ENCODE measurements at regions not wholly inside any gene's neighbourhood (a gene's known extent, or its start where the extent isn't known, plus 50 kb on each side); places are given as distances from the start of the nearest gene placed in this dataset.

- no peak for DNase-seq
- in situ Hi-C loops (cut with HindIII; ENCODE audit: low pct_ligation_motif_present, low pct_unique_long_range_greater_than_20kb, low sequenced_read_pairs): no loop called here
Measured at GRCh38 chr10:88049204-88049603, 185.8 kb downstream of the PTEN start.

DNA sequence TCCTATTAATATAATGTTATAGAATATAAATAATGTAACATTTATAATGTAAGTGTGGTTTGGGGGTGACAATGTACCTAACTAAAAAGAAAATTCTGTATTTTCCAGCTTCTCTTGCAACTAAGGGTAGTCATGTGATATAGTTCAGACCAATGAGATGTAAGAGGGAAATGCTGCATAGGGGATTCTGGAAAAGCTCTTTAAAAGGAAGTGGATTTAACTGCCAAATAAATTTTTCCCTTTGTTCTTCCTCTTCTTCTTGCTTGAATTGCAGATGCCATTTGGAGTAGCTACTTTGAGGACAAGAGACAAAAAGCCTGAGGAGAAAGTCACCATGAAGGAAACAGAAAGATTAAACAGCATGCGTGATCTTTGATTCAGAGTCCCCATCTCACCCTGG lies 194.3 kb downstream of the PTEN start:
- no peak for DNase-seq
- in situ Hi-C loops (cut with HindIII; ENCODE audit: low pct_ligation_motif_present, low pct_unique_long_range_greater_than_20kb, low sequenced_read_pairs): no loop called here

- in situ Hi-C loops (cut with HindIII; ENCODE audit: low pct_ligation_motif_present, low pct_unique_long_range_greater_than_20kb, low sequenced_read_pairs): no loop called here
Measured at GRCh38 chr10:88058750-88059149, 195.3 kb downstream of the PTEN start.

DNA sequence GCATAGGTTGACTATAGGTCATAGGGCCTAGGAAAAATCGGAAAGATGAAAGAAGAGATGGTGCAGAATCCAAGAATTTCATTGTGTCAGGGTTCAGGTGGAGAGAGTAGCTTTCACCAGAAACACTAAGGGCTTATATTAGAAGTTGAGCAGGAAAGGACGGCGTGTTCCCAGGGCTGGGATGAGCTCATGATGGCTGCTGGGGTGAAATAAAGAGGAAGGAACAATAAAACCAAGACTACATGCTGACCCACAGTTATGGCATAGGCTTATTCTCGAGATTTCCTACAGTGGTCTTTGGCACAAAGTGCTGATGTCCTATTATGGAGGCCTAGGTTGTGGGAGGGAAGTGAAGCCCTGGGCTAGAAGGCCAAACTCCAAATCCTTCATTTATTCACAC lies 195.8 kb downstream of the PTEN start:
- in situ Hi-C loops (cut with HindIII; ENCODE audit: low pct_ligation_motif_present, low pct_unique_long_range_greater_than_20kb, low sequenced_read_pairs): no loop called here
- no peak for DNase-seq

More at GRCh38 chr10:88058750-88059149, 195.3 kb downstream of the PTEN start:
- DNase-seq: no peak

- in situ Hi-C loops (cut with HindIII; ENCODE audit: low pct_ligation_motif_present, low pct_unique_long_range_greater_than_20kb, low sequenced_read_pairs): no loop called here
- no peak for DNase-seq
Measured at GRCh38 chr10:88060762-88061161, 197.3 kb downstream of the PTEN start.

DNA sequence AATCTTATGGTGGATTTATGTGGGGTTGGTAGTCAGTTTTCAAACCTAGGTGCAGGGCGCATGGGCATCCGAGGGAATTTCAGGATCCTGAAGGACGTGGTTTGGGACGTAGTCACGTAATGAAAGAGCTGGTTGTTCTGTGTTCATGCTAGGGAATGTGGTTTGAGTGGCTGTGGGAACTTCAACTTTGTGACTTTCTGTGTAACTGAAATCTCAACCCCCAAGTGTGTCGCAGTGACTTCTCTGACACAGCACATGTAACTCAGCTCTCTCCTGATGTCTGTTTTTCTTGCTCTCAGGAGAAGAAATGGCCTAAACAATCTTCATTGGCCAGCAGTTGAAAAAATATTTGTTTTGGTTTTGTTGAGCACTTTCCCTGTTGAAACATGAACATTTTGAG lies 199.0 kb downstream of the PTEN start:
- in situ Hi-C loops (cut with HindIII; ENCODE audit: low pct_ligation_motif_present, low pct_unique_long_range_greater_than_20kb, low sequenced_read_pairs): no loop called here
- no peak for DNase-seq

- in situ Hi-C loops (cut with HindIII; ENCODE audit: low pct_ligation_motif_present, low pct_unique_long_range_greater_than_20kb, low sequenced_read_pairs): no loop called here
- no peak for DNase-seq
Measured at GRCh38 chr10:88062798-88063472, 199.5 kb downstream of the PTEN start.

- in situ Hi-C loops (cut with HindIII; ENCODE audit: low pct_ligation_motif_present, low pct_unique_long_range_greater_than_20kb, low sequenced_read_pairs): no loop called here
- DNase-seq: no peak
Measured at GRCh38 chr10:88063861-88064557, 200.6 kb downstream of the PTEN start.

DNA sequence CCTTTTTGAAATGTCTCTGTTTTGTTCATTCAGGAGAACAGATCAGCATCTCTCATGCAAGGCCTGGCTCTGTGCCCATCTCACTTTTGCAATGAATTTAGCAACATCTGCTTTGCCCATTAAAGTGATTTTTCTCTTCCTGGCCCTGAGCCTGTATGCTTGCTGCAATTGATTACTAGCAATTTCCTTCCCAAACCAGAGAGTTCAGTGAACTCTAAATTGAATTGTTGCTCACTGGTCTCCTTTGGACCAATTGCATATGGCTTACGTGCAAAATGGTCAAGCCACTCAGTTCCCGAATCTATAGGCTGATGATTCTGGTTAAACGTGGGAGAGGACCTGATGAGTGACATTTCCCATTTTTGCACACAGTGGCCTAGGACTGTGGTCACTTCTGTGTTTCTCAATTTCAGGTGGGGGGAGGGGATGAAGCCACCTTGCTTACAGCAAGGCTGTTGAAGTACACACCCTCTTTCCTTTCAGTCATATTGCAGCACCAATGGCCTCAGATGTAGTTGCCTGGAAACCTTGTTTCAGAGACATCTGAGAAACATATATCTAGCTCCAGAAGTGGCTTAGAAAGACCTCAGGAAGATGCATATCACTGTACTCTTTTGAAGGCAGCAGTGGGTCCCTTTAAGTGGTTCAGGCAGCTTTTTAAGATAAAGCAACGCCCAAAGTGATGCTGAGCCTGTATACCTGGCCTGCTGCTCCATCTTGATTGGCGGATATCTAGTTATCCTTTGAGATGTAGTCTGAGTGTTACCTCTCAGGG lies 201.4 kb downstream of the PTEN start:
- in situ Hi-C loops (cut with HindIII; ENCODE audit: low pct_ligation_motif_present, low pct_unique_long_range_greater_than_20kb, low sequenced_read_pairs): no loop called here
- DNase-seq: no peak

DNA sequence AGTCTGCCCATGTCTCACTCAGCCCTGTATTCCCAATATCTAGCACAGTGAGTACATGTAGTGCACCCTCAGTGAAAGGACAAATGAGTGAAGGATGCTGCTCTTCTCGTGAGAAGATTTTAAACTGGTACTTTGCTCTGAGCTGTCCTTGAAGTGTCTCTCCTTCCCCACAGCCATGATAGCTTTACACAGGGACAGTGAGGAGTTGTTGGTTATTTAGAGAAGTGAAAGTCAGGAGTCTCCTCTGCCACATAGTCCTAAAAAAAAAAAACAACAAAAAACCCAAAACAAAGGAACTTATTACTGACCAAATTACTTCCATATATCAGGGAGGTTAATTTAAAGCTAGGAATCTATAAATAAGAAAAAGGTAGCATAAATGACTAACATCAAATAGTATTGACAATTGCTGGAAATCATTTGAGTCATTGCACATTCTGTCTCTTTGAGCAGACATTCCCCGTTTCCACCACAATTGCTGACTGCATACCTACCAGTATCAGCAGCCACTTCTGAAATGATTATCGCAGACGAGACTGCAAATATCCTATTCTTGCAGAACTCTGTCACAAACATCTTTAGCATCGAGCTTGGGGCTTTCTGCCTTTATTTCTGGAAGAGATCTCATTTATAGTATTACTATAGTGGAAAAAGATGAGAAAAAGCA lies 202.1 kb downstream of the PTEN start:
- in situ Hi-C loops (cut with HindIII; ENCODE audit: low pct_ligation_motif_present, low pct_unique_long_range_greater_than_20kb, low sequenced_read_pairs): no loop called here
- no peak for DNase-seq

- in situ Hi-C loops (cut with HindIII; ENCODE audit: low pct_ligation_motif_present, low pct_unique_long_range_greater_than_20kb, low sequenced_read_pairs): no loop called here
- no peak for DNase-seq
Measured at GRCh38 chr10:88066319-88066718, 202.9 kb downstream of the PTEN start.

DNA sequence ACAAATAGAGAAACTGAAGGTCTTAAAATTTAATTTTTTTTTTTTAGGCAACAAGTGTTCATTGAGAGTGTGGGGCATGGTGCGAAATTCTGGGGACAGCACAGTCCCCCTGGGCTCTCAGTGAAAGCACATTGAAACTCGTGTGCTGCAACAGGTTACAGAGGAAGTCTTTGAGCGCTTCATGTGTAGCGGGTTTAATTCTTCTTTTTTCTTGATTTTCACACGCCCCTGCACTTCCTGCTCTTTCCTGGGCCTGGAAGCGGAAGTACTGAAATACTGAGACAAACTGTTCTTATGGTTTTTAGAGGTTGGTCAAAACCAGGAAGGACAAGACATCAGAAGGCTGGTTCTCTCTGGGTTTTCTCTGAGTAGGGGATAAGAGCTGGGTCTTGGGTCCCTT lies 203.5 kb downstream of the PTEN start:
- in situ Hi-C loops (cut with HindIII; ENCODE audit: low pct_ligation_motif_present, low pct_unique_long_range_greater_than_20kb, low sequenced_read_pairs): no loop called here
- DNase-seq: no peak

DNA sequence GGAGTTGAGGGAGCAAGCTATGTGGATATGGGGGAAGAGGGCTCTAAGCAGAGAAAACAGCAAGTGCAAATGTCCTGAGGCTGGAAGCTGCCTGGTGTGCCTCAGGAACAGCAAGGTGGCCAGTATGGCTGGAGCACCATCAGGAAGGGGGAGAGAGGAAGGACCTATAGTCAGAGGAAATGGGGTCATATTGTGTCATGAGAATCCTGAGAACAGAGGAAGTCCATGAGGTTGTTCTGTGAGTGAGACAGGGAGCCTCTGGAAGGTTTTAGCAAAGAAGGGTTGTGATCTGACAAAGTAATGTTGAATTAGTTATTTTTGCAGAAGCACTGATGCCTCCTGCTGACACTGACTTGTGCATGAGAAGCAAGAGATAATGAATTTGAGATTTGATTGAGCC lies 204.3 kb downstream of the PTEN start:
- in situ Hi-C loops (cut with HindIII; ENCODE audit: low pct_ligation_motif_present, low pct_unique_long_range_greater_than_20kb, low sequenced_read_pairs): no loop called here

DNA sequence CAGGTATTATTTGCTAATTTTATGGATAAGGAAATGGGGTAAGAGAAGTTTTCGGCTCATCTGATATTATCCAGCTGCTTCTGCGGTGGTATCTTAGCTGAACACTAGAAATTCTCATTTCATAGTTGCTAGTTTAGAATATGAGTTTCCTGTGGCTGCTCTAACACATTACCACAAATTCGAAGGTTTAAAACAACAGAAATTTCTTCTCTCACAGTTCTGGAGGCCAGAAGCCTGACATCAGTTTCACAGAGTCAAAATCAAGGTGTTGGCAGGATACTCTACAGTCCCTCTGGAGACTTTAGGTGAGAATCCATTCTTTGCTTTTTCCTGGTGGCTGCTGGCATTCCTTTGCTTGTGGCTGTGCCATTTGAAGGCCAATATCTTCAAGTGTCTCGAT lies 205.9 kb downstream of the PTEN start:
- in situ Hi-C loops (cut with HindIII; ENCODE audit: low pct_ligation_motif_present, low pct_unique_long_range_greater_than_20kb, low sequenced_read_pairs): no loop called here
- DNase-seq: no peak

More for the DNA sequence above, 204.3 kb downstream of the PTEN start:
- no peak for DNase-seq

DNA sequence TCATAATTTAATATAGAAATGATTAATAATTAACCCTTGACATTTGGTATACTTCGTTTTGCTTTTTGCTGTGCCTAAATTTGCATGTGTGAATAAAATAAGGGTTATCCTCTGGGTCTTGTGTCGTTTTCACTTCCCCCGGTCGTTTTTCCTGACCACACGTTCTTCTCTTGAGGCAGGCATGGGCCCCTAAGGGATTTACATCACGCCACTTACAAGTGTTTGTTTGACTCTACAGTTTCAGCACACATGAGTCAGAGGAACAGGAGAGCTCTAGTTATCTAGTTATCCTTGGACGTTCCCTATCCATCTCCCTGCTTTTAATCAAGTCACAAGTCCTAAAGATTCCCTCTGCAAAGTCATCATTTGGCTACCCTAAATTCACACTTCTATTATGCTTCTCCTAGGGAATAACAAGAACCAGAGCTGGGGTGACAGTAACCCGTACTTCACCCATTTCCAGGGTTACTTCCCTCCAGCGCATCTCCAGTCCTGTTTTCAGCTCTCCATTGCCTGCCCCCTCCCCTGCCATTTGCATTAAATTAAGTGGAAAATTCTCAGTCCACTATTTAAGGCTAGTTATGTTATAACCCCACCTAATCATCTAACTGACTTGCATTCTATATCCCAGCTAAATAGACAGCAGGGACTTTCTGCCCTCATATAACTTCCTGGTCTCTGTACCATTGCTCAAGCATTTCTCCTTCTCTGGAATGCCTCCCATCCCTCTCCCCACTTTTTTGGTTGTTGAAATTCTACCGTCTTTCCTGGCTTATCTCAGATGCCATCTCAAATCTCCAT lies 206.9 kb downstream of the PTEN start:
- in situ Hi-C loops (cut with HindIII; ENCODE audit: low pct_ligation_motif_present, low pct_unique_long_range_greater_than_20kb, low sequenced_read_pairs): no loop called here
- no peak for DNase-seq

DNA sequence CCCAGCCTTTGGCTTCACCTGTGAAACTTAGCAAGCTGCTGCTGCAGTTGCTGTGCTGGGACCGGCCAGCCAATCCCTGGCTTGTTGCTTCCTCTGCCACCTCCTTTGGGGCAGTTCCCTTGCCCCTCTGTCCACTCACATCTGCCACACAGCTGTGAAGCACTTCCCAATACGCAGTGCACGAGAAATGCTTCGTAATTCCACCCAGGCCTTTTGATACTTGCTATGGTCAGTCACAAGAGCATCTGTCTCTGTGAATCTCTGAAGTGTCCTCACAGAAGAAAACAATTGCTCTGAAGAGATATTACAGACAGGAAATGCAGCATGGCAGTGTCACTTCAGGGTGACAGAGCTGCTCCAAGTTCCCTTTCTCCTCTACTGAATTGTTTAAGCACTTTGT lies 208.5 kb downstream of the PTEN start:
- in situ Hi-C loops (cut with HindIII; ENCODE audit: low pct_ligation_motif_present, low pct_unique_long_range_greater_than_20kb, low sequenced_read_pairs): no loop called here

GRCh38 chr10:88073682-88074081 lies 210.3 kb downstream of the PTEN start:
- in situ Hi-C loops (cut with HindIII; ENCODE audit: low pct_ligation_motif_present, low pct_unique_long_range_greater_than_20kb, low sequenced_read_pairs): no loop called here
- no peak for DNase-seq

More for the DNA sequence above, 208.5 kb downstream of the PTEN start:
- DNase-seq: no peak

- in situ Hi-C loops (cut with HindIII; ENCODE audit: low pct_ligation_motif_present, low pct_unique_long_range_greater_than_20kb, low sequenced_read_pairs): no loop called here
- DNase-seq: no peak
Measured at GRCh38 chr10:88074971-88075370, 211.5 kb downstream of the PTEN start.

All from ACHN (cell line).